ENCODE measurements at regions not wholly inside any gene's neighbourhood (a gene's known extent, or its start where the extent isn't known, plus 50 kb on each side); places are given as distances from the start of the nearest gene placed in this dataset.
"Not testable (repeated sequence)": the region's sequence is repeated elsewhere in the genome, so short reads cannot be mapped to it uniquely, and the experiment has no call there.

DNA sequence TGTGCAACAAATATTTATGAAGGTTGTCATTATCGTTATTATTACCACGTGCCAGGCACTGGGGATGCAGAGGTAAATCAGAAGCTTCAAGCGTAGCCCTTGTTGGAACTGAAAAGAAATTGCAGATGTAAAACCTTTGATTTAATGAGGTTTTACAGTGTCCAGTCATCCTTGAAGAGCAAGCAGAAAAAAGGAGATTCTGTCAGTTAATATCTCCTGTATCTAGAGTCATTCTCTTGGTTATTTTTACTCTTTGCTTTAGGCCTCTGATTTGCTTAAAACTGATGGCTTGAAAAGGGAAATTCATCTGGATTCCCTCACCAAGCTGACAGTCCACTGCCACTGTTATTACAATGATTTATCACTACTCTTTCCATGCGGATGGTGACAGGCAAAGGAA is 179.3 kb downstream of the GALC start:
- DNase-seq = no peak

- no peak for DNase-seq
Measured at GRCh38 chr14:87813211-87813610, 179.8 kb downstream of the GALC start.

DNA sequence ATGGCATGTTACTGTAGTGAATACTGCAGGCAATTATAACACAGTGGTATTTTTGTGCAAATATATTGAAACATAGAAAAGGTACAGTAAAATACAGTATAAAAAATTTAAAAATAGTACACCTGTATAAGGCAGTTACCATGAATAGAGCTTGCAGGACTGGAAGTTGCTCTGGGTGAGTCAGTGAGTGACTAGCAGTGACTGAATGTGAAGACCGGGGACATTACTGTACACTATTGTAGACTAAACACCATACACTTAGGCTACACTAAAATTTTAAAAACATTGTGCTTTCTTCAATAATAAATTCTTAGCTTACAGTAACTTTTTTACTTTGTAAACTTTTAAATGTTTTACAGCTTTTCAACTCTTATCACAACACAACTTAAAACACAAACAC is 181.7 kb downstream of the GALC start:
- no peak for DNase-seq

GRCh38 chr14:87810711-87811110 is 182.3 kb downstream of the GALC start:
- no peak for DNase-seq

DNA sequence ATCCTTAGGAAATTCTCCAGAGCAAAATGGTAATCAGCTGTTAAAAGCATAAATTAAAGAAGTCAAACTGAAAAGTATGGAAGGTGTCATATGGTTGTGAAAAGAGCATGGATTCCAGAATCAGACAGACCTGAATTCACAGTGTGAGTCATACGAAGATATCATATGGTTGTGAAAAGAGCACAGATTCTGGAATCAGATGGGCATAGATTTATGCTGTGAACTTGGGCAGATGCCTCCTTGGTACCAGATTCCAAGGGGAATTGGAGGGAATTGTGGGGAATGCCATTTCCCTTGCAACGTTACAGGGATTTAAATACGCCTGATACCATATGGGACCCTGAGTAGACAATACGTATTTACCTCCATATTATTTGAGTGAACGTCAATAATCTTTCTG is 183.7 kb downstream of the GALC start:
- DNase-seq = no peak

DNA sequence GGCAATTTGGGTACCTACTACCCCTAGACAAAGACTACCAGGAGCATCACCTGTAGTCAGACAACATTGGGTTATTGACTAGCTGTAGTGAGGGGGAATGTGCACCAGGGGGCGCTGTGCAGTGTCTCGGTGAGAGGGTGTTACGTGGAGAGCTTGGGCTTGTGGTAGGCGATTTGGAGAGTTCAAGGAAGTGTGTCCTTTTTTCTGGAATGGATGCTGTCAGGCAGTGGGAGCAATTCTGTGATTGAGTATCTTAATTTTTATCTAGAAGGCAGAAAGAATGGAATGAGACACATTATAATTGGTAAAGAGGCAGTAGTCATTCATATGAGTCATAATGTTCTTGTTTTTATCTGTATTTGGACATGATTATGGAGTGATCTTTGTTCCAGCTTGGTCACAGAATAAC is 187.7 kb downstream of the GALC start:
- no peak for DNase-seq

GRCh38 chr14:87800216-87800615 is 192.8 kb downstream of the GALC start:
- no peak for DNase-seq

DNA sequence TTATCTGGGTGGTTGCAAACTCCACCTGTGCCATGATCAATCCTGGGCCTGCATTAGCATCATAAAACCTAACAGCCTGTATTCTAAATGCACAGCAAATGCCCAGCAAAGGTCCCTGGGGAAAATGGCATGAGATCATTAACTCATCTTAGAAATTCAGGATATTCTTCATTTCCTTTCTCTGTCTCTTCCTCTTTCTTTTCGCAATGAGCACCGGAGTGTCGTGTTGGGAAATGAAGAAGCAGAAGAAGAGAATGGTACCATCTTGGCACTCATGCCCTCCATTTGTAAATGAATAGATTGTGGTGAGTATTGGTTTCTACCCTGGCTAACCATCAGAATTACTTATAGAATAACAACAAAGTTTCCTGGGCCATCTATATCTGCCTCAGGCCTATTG is 193.6 kb downstream of the GALC start:
- no peak for DNase-seq

DNA sequence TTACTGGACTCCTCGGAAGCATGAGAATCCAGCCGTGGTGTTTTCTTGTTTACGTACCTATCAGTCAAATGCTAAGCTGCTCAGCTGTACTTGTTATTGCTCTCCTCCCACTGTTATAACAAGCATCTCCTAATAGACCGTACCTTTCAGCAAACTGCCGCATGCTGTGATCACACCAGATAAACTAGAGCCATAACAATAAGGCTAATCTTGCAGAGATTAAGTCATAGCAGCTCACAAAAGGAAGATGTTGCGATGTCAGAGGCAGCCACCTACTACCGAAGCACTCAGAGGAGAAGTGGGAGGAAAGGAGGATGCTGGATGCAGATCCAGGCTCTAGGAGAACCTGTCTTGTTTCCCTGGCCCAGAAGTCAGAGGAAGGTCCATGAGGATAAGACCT is 196.0 kb downstream of the GALC start:
- DNase-seq = no peak

DNA sequence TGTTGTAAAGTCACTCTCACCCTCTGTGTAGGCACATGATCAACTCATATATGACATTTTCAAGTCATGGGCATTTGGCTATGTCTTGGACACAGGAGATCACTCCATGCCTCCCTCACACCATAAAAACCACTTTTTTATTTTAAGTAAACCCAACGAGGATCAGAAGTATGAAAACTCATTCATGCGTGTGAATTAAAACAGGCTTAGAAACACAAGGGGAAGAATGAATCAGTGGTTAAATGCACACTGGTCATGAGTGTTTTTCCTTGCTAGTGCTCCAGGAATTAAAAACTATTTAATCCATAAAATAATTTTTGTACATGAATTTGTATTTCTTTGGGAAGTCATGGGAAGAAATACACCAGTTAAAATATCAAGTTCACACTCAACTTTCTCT is 198.4 kb downstream of the GALC start:
- no peak for DNase-seq

GRCh38 chr14:87785897-87786296 is 207.1 kb downstream of the GALC start:
- no peak for DNase-seq

DNA sequence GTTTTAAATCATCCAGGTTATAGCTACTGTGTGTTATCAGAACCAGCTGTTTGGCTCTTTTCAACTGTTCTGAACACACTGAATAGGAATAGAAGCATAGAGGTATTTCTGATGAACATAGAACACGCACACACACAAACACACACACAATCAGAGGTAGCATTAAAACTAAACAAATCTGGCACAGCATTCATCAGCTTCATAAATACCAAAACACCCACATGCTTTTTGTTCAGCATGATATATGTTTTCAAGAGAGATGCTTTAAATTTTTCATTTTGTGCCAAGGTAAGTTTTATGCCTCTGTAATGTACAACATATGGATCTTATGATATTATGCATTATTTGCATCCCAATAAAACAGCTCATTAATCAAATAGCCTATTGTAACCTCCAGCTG is 208.6 kb downstream of the GALC start:
- no peak for DNase-seq

- DNase-seq = no peak
Measured at GRCh38 chr14:87783071-87783470, 209.9 kb downstream of the GALC start.

- no peak for DNase-seq
Measured at GRCh38 chr14:87772854-87773253, 220.1 kb downstream of the GALC start.

GRCh38 chr14:87767567-87767901 is 225.4 kb downstream of the GALC start:
- no peak for DNase-seq

- DNase-seq = no peak
Measured at GRCh38 chr14:87758876-87759275, 234.1 kb downstream of the GALC start.

DNA sequence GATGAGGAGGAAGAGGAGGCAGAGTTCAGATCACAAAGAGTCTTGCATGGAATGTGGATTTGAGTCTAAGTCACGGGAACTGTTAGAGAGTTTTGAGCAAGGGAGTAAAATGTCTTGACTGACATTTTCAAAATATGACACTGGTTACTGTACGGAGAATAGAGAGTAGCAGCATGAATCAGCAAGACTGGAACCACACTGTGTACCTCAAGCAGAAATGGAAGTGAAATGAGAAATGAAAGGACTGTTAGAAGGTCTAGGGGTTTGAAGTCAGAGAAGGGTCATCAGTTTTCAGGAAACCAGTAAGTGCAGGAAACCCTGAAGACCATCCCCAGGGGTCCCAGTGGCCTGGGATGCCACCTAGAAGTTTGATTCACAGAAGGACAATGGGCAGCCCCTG is 236.3 kb downstream of the GALC start:
- no peak for DNase-seq

GRCh38 chr14:87754520-87755223 is 238.3 kb downstream of the GALC start:
- DNase-seq = no peak

GRCh38 chr14:87748558-87748957 is 244.4 kb downstream of the GALC start:
- no peak for DNase-seq

GRCh38 chr14:87745507-87746118 is 247.4 kb downstream of the GALC start:
- DNase-seq = peak; percentile 18

DNA sequence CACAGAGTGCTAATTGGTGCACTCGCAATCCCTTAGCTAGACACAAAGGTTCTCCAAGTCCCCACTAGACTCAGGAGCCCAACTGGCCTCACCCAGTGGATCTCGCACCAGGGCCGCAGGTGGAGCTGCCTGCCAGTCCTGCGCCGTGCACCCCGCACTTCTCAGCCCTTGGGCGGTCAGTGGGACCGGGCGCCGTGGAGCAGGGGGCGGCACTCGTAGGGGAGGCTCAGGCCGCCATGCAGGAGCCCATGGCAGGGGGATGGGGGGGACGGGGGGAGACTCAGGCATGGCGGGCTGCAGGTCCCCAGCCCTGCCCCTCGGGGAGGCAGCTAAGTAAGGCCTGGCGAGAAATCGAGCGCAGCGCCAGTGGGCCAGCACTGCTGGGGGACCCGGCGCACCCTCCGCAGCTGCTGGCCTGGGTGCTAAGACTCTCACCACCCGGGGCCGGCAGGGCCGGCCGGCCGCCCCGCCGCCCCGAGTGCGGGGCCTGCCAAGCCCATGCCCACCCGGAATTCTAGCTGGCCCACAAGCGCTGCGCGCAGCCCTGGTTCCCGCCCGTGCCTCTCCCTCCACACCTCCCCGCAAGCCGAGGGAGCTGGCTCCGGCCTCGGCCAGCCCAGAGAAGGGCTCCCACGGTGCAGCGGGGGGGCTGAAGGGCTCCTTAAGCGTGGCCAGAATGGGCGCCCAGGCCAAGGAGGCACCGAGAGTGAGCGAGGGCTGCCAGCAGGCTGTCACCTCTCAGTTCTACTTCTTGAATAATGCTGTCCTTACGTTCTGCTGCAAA is 258.2 kb downstream of the GALC start:
- DNase-seq = not testable (repeated sequence)

DNA sequence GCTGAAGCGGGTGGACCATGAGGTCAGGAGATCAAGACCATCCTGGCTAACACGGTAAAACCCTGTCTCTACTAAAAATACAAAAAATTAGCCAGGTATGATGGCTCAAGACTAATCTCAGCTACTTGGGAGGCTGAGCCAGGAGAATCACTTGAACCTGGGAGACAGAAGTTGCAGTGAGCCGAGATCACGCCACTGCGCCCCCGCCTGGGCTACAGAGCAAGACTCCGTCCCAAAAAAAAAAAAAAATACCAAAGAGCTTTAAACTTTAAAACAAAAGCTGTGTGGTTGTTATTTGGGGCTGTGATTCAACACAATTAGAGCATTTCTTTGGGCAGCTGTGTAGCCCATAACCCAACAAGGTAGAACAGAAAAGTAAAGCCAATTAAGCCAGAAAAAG is 259.9 kb downstream of the GALC start:
- not testable (repeated sequence) for DNase-seq

GRCh38 chr14:87732562-87732961 is 260.4 kb downstream of the GALC start:
- DNase-seq = no peak

GRCh38 chr14:87725318-87725717 is 267.7 kb downstream of the GALC start:
- DNase-seq = no peak

Measured in eye (tissue), 1 donor.